HG03108 (cell line): ENCODE measurements at regions not wholly inside any gene's neighbourhood (a gene's known extent, or its start where the extent isn't known, plus 50 kb on each side); places are given as distances from the start of the nearest gene placed in this dataset.
"Not testable (repeated sequence)": the region's sequence is repeated elsewhere in the genome, so short reads cannot be mapped to it uniquely, and the experiment has no call there.

Experiments
- ATAC-seq: cut with Tn5 transposase; IDR thresholded peaks from one replicate; pipeline ENCODE4 v1.9.1; 2021; ENCODE audit warnings: moderate library complexity; ENCODE audit not compliant: unreplicated experiment

DNA sequence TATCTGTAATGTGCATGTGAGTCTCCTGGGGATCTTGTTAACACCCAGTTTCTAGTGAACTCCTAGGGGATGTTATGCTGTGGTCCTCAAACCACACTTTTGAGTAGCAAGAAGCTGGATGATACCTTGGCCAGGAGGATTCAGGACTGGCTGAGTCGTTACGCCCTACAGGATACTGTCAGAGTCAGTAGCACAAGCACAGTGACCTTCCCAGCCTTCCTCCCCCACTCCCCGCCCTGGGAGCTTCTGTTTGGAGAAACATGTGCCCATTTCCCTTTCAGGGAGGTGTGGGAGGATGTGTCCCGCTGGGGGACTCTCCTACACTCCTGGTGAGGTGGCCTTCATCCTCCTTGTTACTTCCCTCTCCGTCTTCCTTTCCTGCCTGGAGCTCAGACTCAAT is 76.4 kb upstream of the TRPM1 start:
- no peak for ATAC-seq

DNA sequence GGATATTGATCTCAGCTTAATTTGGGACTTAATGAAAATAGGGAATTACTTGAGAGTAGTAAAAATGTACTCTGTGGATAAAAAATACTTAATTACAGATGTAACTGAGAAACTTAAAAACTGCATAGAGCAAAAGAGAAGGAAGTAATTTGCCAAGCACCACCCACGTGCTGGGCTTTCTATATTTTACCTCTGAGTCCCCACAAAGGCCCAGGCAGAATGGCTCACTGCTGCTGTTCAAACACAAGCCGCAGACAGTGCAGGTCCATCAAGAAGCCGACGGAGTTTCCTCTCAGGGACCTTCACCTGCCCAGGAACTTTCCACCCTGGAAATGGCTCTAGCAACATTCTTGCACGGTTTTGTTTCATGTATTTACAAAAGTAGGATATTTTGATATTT is 77.2 kb upstream of the TRPM1 start:
- ATAC-seq, result no peak

DNA sequence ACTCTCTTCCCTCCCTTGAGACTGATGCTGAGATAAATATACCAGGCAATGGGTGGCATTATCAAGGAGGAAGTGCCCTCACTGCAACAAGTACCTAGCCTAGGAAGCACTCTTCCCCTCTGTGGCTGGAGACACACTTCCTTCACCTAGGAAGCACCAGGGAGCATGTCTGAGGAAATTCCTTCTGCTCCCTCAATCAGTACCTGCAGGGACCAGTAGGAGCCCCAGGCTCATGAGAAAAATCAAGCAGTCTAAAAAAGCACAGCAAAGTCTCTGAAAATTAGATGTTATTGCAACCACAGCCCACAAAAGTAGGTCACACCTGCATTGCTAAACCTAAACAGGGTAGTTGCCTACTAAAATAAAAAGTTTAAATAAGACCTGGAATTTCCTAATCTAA is 78.2 kb upstream of the TRPM1 start:
- no peak for ATAC-seq

DNA sequence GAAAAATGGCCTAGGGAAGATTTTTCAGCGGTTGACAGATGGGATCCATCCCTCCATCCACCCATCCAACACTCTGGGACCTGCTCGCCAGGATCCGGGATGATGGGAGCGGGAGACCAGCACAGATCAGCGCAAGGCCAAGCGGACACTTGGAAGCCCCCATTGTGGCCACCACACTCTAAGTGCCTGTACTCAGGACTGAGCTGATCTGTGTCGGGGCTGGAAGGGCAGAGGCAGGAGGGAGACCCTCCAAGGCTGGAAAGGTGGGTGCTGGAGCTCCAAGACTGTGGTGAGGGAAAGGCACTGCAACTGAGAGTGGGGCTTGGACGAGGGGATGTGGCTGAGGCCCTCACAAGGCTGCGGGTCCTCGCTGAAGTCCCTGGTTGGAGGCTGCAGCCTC is 91.8 kb upstream of the TRPM1 start:
- no peak for ATAC-seq

DNA sequence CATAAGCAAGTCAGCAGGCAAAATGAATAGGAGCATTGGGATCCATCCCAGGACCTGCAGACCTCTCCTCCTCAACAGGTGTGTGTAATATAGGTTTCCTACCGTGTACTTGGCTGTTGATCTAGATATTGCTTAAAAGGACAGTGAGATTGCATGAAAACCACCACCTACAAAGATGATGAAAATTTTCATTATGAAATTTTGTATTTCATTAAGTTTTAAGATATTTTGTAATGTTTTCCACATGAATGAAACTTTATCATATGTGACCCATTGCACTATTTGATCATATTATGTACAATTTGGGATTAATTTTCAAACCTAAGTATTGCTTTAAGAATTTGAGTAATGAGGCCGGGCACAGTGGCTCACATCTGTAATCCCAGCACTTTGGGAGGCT is 94.3 kb upstream of the TRPM1 start:
- ATAC-seq, result no peak

DNA sequence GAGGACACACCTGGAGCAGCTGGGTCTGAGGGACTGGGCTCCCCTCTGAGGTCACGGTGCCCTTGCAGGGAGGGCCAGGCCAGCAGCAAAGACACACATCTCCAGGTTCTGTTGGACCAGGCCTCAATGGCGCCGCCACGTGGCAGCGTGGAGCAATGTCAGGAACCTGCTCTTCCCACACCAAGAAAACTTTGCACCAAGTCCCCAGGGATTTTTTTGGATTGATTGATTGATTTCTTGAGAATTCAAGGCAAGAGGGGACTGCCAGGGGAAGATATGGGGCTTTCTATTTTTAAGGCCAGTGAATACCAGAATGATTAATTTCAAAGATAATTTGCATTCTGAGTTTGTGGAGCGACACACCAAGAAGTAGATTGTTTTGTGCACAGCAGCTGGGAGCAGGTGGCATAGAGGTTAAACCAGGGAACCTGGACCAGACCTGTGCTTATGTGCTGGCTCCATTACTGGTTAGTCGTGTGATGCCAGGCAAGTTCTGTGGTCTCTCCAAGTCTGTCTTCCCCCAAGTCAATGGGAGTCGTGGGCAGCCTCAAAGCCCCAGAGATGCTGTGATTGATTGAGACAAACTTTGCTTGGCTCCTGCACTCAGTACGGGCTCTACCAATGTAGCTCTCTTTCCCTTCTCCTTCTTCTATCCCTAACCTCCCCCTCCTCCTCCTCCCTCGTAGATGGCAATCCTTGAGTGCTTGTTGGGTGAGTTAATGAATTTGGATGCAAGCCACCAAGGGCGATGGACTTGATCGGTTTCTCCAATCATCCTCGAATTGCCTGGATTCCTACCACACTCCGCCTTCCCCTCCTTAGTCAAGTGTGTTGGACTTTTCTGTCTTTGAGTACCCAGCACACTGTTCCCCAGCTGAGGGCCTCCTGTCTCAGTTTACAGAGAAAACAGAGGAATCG is 96.2 kb upstream of the TRPM1 start:
- ATAC-seq, result no peak

DNA sequence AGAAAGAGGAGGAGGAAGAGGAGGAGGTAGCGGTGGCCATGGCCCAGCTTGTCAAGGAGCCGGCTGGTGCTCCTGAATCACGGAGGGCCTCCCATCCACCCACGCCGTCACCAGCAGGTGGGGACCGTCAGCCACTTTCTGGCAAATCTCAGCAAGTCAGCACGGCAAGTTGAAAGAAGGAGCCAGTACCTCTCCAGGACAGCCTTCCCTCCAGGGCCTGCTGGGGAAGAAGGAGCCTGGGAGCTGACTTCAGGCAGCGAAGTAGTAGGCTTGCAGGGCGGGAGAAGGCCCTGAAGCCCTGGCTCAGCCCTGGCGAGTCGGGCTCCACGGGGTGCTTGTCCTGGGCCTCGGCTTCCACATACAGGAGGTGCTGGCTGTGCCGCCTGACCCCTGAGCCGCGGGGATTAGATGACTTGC is 99.2 kb upstream of the TRPM1 start:
- ATAC-seq, result no peak

DNA sequence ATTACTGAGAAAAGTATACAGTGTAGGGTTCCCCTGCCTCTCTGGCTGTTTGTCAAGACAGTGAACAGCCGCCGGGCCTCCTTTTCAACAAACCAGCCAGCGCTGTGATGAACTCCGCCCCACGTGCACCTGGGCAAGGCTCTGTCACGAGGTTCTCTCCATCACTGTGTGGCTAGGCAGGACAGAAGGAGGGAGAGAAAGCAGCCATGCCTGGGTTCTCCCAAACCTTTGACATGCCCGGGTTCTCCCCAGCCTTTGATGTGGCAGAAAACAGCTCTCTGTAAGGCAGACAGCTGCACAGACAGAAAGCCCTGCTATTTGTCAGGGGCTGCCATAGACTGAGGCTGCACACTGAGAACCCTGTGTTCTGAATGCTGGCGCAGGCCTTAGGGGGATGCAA is 101.4 kb upstream of the TRPM1 start:
- ATAC-seq, result no peak

DNA sequence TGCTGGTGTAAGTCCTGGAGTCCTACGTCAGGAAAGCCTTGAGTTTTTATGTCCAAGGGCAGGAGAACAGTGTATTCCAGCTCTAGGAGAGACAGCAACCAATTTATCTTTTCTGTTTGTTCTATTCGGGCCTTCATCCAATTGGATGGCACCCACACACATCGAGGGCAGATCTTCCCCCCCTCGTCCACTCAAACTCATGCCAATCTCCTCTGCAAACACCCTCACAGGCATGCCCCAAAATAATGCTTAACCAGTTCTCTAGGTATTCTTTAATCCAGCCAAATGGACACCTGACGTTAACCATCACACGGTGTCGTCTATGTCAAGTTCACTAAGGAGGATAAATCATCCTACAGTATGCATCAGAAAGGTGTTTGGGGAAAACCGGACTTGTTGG is 102.5 kb upstream of the TRPM1 start:
- no peak for ATAC-seq

DNA sequence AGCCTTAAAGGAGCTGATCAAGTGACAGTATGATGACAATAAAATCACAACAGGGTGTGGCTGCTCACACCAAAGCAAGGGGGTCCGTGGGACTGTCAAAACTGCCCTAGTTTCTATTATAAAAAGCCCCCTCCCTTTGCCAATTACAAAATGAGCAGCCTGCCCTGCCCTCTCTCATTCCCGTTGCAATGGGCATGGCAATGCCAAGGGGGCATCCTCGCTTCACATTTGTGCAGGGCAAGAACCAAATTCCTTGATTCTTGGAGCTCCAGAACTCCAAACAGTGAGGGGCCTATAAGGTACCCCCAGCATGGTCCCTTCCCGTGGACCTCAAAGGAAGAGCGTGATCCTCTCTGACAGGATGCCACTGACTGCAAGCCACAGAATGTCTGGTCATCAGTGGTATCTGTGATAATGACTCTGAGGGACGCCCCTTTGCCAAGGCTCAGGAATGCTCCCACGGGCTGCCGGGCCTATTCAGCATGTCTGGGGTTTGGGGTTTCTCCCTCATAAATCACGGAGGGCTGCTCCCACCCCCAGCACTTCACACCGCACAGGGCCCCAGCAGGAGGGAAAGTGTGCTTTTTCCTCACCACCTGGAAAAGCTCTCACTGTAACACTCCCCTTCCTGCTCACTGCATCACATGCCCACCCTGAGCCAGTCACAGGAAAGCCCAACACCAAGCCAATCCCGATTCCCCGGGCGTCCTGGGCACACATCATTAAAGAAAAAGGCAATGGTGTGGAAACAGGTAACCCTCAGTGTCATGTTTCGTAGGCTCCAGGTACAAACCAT is 105.1 kb upstream of the TRPM1 start:
- no peak for ATAC-seq

DNA sequence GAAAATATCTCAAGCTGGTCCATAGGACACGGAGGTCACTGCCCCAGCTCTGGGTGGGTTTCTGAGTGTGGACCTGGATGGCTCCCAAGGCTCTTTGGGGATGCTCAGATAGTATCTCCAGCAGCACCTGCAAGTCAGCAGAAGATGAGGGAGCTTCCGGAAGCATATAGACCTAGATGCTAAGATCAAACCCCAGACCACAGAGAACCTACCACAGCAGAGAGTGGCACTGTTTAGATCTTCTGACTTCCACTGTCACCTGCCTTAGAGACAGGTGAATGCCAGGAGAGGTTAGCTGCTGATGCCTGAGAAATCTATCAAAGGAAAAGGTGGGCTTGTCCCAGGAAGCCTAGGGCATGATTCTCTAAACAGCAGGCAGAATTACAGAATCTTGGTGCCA is 105.7 kb upstream of the TRPM1 start:
- ATAC-seq, result no peak

DNA sequence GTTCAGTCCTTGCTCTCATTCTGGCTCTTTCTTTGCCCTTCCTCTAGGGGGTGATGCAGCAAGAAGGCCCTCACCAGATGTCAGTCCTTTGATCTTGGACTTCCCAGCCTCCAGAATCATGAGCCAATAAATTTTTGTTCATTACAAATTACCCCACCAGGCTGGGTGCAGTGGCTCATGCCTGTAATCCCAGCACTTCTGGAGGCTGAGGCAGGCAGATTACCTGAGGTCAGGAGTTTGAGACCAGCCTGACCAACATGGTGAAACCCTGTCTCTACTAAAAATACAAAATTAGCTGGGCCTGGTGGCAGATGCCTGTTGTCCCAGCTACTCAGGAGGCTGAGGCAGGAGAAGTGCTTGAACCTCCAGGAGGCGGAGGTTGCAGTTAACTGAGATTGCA is 106.3 kb upstream of the TRPM1 start:
- not testable (repeated sequence) for ATAC-seq

DNA sequence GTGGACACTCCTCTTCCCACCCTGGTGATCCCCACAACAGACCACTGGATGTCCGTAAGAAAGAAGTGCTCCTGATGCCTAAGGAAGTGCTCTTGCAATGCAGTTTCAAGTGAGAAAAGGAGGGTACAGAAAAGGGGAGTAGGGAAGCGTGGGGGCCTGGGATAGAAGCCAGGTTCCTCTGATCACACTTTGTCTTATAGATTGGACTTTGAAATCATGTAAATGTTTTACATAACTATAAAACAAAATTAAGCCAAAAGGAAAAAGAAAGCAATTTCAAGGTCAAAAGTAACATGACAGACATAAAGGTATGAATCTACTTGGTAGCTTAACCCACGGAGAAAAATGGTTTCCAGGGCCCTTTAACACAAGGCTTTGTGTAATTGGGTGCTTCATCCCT is 107.3 kb upstream of the TRPM1 start:
- no peak for ATAC-seq

DNA sequence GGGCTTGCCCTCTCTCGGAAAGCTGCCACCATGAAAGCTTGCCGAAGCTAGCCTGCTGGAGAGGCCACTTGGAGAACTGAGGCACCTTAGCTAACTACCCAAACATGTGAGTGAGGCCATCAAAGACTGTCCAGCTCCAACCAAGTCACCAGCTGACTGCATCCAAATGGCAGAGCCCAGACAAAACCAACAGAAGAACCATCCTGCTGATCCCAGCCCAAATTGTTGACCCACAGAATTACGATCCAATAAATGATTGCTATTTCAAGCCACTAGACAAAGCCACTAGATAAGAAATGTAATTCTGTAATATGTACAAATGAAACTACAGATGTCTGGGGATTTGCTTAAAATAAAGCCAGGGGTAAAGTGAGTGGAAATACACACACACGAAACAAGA is 109.8 kb upstream of the TRPM1 start:
- no peak for ATAC-seq

DNA sequence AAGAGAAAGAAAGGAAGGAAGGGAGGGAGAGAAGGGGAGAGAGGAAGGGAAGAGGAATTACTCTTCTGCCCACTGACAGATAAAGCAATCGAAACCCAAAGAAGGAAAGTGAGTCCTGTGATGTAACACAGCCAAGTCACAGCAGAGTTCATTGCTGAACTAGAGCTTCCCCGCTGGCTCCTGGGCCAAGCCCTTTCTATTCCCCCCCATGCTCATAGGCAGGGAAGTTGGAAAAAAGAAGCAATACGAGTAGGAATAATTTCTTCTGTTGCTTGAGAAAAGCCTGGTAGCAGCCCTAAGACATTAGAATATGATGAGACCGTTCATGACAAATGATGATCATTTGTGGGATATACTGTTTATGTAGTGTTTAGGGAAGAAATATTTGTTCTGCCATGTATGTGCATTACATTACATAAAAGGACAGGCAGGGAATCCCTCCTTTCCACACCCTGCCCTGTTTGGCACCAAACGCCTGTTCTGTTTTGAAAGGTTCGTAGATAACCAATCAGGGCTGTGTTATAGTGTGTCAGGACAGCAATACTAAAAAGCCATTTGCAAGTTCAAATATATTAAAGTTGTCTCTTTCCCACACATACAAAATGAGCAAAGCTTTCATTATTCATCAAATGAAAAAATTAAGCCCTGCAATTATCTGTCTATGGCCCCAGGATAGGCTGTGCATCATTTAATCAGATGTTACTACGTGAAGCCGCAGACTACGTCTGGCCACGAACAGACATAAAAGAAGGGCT is 111.0 kb upstream of the TRPM1 start:
- no peak for ATAC-seq

DNA sequence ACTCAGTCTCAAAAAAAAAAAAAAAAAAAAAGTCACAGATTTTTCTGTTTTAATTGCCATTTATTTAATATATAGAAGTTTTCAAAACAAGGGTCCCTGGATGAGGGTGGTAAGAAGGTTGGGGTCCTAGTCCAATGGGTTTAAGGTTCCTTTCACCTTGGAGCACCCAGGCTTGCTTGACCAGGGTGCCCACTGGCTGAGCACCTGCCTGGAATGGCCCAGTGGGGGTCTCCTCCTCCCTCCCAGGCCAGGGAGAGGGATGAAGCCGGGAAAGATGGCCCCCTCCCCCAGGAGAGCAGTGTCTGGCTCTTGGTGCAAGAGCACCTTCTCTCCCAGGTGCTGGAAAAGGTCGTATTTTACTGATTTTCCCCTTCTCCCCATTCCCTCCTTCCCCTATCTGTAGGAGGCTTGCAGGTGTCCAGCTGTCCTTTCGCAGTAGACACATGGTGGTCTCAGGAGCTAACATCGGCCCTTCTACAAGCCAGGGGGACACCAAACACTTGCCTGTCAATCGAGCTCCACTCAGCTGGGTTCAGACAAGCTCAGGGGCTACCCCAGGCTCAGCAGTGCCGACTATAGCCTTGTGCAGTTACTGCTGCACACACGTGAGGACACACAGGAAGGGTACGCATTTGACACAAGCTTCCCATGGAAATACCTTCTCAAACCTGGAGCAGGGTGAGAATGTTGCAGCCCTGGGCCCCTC is 112.3 kb upstream of the KLF13 start:
- no peak for ATAC-seq

DNA sequence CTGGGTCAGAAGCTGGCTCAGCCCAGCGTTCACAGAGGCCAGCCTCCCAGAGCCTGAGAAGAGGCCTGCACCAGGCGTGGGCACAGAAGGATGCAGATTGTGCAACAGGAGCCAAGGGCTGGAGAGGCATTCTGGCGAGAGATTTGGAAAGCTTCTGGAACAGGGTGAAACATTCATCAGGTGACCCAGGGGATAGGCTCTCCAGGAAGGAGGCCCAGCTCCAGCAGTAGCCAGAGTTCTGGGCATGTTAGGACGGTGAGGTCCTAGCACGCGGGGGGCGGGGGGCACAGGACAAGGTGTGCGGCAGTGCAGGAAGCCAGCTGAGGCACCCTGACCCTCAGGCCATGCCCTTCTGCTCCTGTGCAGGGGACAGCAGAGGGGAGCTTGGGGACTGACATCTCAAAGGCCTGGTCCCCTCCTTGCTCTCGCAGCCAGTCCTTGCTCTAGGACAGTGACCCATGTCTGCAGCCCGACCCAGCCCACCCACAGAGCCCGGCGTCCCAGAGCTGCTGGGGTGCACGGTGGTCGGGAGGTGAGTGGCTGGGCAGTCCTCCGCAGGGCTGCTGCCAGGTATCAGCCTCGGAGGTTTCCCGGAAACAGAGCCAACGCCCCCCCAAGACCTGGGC is 111.7 kb upstream of the KLF13 start:
- no peak for ATAC-seq

DNA sequence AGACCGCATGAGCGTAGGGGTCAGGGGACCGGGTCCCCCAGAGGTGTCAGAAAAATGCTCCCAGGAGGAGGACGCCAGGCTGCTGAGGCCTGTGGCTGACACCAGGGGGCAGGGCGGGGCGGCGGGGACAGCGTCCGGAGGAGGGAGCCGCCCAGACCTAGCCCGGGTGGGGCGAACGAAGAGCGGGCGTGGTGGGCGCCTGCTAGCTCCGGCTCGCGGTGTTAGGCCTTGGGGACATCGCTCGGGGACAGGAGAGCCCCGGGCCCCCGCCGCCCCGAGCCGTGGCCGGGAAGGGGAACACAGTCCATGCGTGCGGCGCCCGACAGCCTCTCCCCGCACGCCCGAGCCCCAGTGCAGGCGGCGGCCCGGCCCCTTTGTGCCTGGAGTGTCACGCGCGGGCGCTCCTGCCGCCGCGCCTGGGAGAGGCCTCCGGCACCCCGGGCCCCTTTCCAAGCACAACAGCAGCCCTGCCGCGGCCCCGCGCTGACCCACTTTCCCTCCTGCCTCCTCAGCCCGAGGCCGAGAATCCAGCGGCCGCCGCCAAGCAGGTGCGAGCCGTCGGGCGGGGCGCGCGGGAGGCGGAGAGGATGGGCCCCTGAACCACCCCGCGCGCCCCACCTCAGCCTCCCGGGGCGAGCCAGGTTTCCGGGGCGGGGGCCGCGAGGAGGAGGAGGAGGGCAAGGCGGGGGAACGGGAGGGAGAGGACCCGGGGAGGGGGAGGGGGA is 111.0 kb upstream of the KLF13 start:
- peak; percentile 60 for ATAC-seq

DNA sequence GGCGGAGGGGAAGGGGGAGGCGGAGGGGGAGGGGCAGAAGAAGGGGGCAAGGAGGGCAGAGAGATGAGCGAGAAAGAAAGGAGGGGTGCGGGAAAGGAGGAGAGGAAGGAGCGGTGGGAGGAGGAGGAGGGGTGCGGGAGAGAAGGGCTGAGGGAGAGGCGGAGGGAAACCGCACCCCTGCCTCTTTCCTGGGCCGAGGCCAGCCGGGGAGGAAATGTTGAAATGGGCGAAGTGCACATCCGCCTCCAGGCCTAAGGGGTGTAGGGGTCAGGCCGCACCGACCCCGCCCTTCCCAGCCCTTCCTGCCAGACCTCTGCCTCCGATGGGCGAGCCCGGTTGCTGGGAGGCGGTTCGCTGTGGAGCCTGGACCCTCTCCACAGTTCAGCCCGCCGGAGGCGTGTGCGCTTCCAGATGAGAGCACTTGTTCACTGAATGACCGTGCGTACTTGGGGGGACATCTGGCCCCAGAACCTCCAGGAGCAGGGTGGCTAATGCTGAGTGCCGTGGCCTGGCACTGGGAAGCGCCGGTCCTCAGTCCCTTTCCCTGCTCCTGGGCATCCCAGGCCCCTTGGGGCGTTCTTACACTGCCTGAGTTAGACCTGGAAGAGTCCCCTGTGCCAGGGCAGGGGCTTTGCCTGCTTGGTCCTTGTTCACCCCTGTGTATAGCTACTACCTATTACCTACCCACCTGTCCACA is 110.3 kb upstream of the KLF13 start:
- ATAC-seq, result peak; percentile 33
